Activated T-helper 2 cell treated with anti-CD3 and anti-CD28 coated beads, Interferon-gamma antibody, Interleukin-2, Interleukin-4, amounts not matched to agents 10 μg/mL and 5 μg/mL and 100 μg/mL, durations not matched to agents 14 hours and 24 hours and 36 hours (primary cell): ENCODE measurements at regions not wholly inside any gene's neighbourhood (a gene's known extent, or its start where the extent isn't known, plus 50 kb on each side); places are given as distances from the start of the nearest gene placed in this dataset.

Source experiments
- DNase-seq: peaks from one replicate; pipeline ENCODE4 v3.0.0; 2021; ENCODE audit warnings: low spot score
- H3K27ac Mint-ChIP-seq: one replicate; pipeline ENCODE4 v1.8.0; 2021; ENCODE audit warnings: mixed read lengths
- H3K27me3 Mint-ChIP-seq: one replicate; pipeline ENCODE4 v1.8.0; 2021; ENCODE audit warnings: low read depth, mixed read lengths
- H3K36me3 Mint-ChIP-seq: one replicate; pipeline ENCODE4 v1.8.0; 2021; ENCODE audit warnings: low read depth, mixed read lengths
- H3K4me1 Mint-ChIP-seq: one replicate; pipeline ENCODE4 v1.8.0; 2021; ENCODE audit warnings: low read depth, mixed read lengths
- H3K4me3 Mint-ChIP-seq: one replicate; pipeline ENCODE4 v1.8.0; 2021; ENCODE audit warnings: low read depth, mild to moderate bottlenecking, moderate library complexity, mixed read lengths
- H3K9me3 Mint-ChIP-seq: one replicate; pipeline ENCODE4 v1.8.0; 2021; ENCODE audit warnings: mixed read lengths
- intact Hi-C: fragments of 100-400 bp; cut with micrococcal nuclease; formaldehyde crosslinking; loops from one replicate; pipeline ENCODE4 v1.15.1; 2023

GRCh38 chr18:1232867-1233266 is 328.2 kb downstream of the ADCYAP1 start:
- intact Hi-C loops = no loop called here
- H3K4me3 Mint-ChIP-seq = no peak overlapping the region
- no peaks in the 10 kb centered on the region for H3K4me1 Mint-ChIP-seq
- peaks cover 72% of the 10 kb centered on the region for H3K9me3 Mint-ChIP-seq
- H3K27ac Mint-ChIP-seq = no peak overlapping the region
- no peaks in the 10 kb centered on the region for H3K36me3 Mint-ChIP-seq
- H3K27me3 Mint-ChIP-seq = no peaks in the 10 kb centered on the region
- no peak for DNase-seq

GRCh38 chr18:1240701-1241100 is 336.0 kb downstream of the ADCYAP1 start:
- no peak overlapping the region for H3K4me3 Mint-ChIP-seq
- H3K4me1 Mint-ChIP-seq = no peaks in the 10 kb centered on the region
- H3K27ac Mint-ChIP-seq = no peak overlapping the region
- intact Hi-C loops = no loop called here
- no peaks in the 10 kb centered on the region for H3K27me3 Mint-ChIP-seq
- peaks cover 25% of the 10 kb centered on the region for H3K9me3 Mint-ChIP-seq
- DNase-seq = no peak
- no peaks in the 10 kb centered on the region for H3K36me3 Mint-ChIP-seq

GRCh38 chr18:1244397-1245122 is 339.9 kb downstream of the ADCYAP1 start:
- Mint-ChIP-seq H3K4me3 (no peak overlapping the region), H3K27me3 (no peaks in the 10 kb centered on the region), H3K9me3 (peaks cover 7% of the 10 kb centered on the region)

GRCh38 chr18:1246827-1247226 is 342.2 kb downstream of the ADCYAP1 start:
- H3K27ac Mint-ChIP-seq = no peak overlapping the region
- no peak for DNase-seq
- H3K4me1 Mint-ChIP-seq = no peaks in the 10 kb centered on the region
- intact Hi-C loops = no loop called here
- no peak overlapping the region for H3K4me3 Mint-ChIP-seq
- H3K36me3 Mint-ChIP-seq = no peaks in the 10 kb centered on the region
- peaks cover 7% of the 10 kb centered on the region for H3K9me3 Mint-ChIP-seq
- no peaks in the 10 kb centered on the region for H3K27me3 Mint-ChIP-seq

More at GRCh38 chr18:1244397-1245122, 339.9 kb downstream of the ADCYAP1 start:
- no peak for DNase-seq
- intact Hi-C loops = no loop called here
- no peaks in the 10 kb centered on the region for H3K4me1 Mint-ChIP-seq
- H3K27ac Mint-ChIP-seq = no peak overlapping the region
- H3K36me3 Mint-ChIP-seq = no peaks in the 10 kb centered on the region

- H3K36me3 Mint-ChIP-seq = no peaks in the 10 kb centered on the region
- H3K4me1 Mint-ChIP-seq = no peaks in the 10 kb centered on the region
- intact Hi-C loops = no loop called here
- no peak overlapping the region for H3K4me3 Mint-ChIP-seq
- H3K27ac Mint-ChIP-seq = no peak overlapping the region
- DNase-seq = no peak
- no peaks in the 10 kb centered on the region for H3K27me3 Mint-ChIP-seq
- peaks cover 10% of the 10 kb centered on the region for H3K9me3 Mint-ChIP-seq
These were observed 347.9 kb downstream of the ADCYAP1 start for GRCh38 chr18:1252534-1252933.

GRCh38 chr18:1252936-1253335 is 348.3 kb downstream of the ADCYAP1 start:
- H3K27me3 Mint-ChIP-seq = no peaks in the 10 kb centered on the region
- H3K9me3 Mint-ChIP-seq = peaks cover 13% of the 10 kb centered on the region
- no peaks in the 10 kb centered on the region for H3K4me1 Mint-ChIP-seq
- intact Hi-C loops = no loop called here
- no peaks in the 10 kb centered on the region for H3K36me3 Mint-ChIP-seq
- H3K27ac Mint-ChIP-seq = no peak overlapping the region
- DNase-seq = no peak
- no peak overlapping the region for H3K4me3 Mint-ChIP-seq

GRCh38 chr18:1253827-1254226 is 349.2 kb downstream of the ADCYAP1 start:
- no peaks in the 10 kb centered on the region for H3K27me3 Mint-ChIP-seq
- peaks cover 17% of the 10 kb centered on the region for H3K9me3 Mint-ChIP-seq
- H3K4me3 Mint-ChIP-seq = no peak overlapping the region
- no peak overlapping the region for H3K27ac Mint-ChIP-seq
- intact Hi-C loops = no loop called here
- H3K4me1 Mint-ChIP-seq = no peaks in the 10 kb centered on the region
- DNase-seq = no peak
- H3K36me3 Mint-ChIP-seq = no peaks in the 10 kb centered on the region

- intact Hi-C loops = no loop called here
- Mint-ChIP-seq H3K9me3 (peaks cover 31% of the 10 kb centered on the region), H3K4me3 (no peak overlapping the region), H3K4me1 (no peaks in the 10 kb centered on the region), H3K27me3 (no peaks in the 10 kb centered on the region), H3K27ac (no peak overlapping the region), H3K36me3 (no peaks in the 10 kb centered on the region)
- DNase-seq = no peak
These were observed 356.4 kb downstream of the ADCYAP1 start for GRCh38 chr18:1261054-1261453.

GRCh38 chr18:1267021-1267420 is 362.4 kb downstream of the ADCYAP1 start:
- H3K27ac Mint-ChIP-seq = no peak overlapping the region
- no peak overlapping the region for H3K4me3 Mint-ChIP-seq
- no peaks in the 10 kb centered on the region for H3K27me3 Mint-ChIP-seq
- peaks cover 15% of the 10 kb centered on the region for H3K9me3 Mint-ChIP-seq
- H3K4me1 Mint-ChIP-seq = no peaks in the 10 kb centered on the region
- intact Hi-C loops = no loop called here
- no peaks in the 10 kb centered on the region for H3K36me3 Mint-ChIP-seq
- no peak for DNase-seq

GRCh38 chr18:1270081-1270480 is 365.4 kb downstream of the ADCYAP1 start:
- Mint-ChIP-seq H3K27ac (no peak overlapping the region), H3K27me3 (no peaks in the 10 kb centered on the region), H3K36me3 (no peaks in the 10 kb centered on the region), H3K9me3 (peaks cover 14% of the 10 kb centered on the region), H3K4me3 (no peak overlapping the region), H3K4me1 (no peaks in the 10 kb centered on the region)
- DNase-seq = no peak
- intact Hi-C loops = no loop called here

GRCh38 chr18:1273469-1273868 is 368.8 kb downstream of the ADCYAP1 start:
- DNase-seq = no peak
- Mint-ChIP-seq H3K4me3 (no peak overlapping the region), H3K9me3 (peaks cover 21% of the 10 kb centered on the region), H3K4me1 (no peaks in the 10 kb centered on the region), H3K27ac (no peak overlapping the region), H3K27me3 (no peaks in the 10 kb centered on the region), H3K36me3 (no peaks in the 10 kb centered on the region)
- intact Hi-C loops = no loop called here

- Mint-ChIP-seq H3K27me3 (no peaks in the 10 kb centered on the region), H3K4me1 (no peaks in the 10 kb centered on the region), H3K4me3 (no peak overlapping the region), H3K9me3 (peaks cover 16% of the 10 kb centered on the region), H3K27ac (no peak overlapping the region), H3K36me3 (no peaks in the 10 kb centered on the region)
- intact Hi-C loops = no loop called here
- DNase-seq = no peak
These were observed 387.5 kb downstream of the ADCYAP1 start for GRCh38 chr18:1292167-1292566.

GRCh38 chr18:1294229-1294628 is 389.6 kb downstream of the ADCYAP1 start:
- intact Hi-C loops = no loop called here
- H3K36me3 Mint-ChIP-seq = no peaks in the 10 kb centered on the region
- H3K4me3 Mint-ChIP-seq = no peak overlapping the region

GRCh38 chr18:1296237-1296636 is 391.6 kb downstream of the ADCYAP1 start:
- Mint-ChIP-seq H3K27ac (no peak overlapping the region), H3K9me3 (peaks cover 24% of the 10 kb centered on the region), H3K27me3 (no peaks in the 10 kb centered on the region), H3K36me3 (no peaks in the 10 kb centered on the region), H3K4me3 (no peak overlapping the region), H3K4me1 (no peaks in the 10 kb centered on the region)
- intact Hi-C loops = no loop called here
- no peak for DNase-seq

More at GRCh38 chr18:1294229-1294628, 389.6 kb downstream of the ADCYAP1 start:
- Mint-ChIP-seq H3K27me3 (no peaks in the 10 kb centered on the region), H3K9me3 (peaks cover 17% of the 10 kb centered on the region), H3K27ac (no peak overlapping the region), H3K4me1 (no peaks in the 10 kb centered on the region)
- no peak for DNase-seq
